Renal cortical epithelial cell (primary cell): ENCODE measurements at regions not wholly inside any gene's neighbourhood (a gene's known extent, or its start where the extent isn't known, plus 50 kb on each side); places are given as distances from the start of the nearest gene placed in this dataset.
"Not testable (repeated sequence)": the region's sequence is repeated elsewhere in the genome, so short reads cannot be mapped to it uniquely, and the experiment has no call there.

Source experiments
- DNase-seq: peaks from one replicate; pipeline ENCODE4 v3.0.0-alpha.2; 2011; ENCODE audit warnings: low read depth

- DNase-seq: no peak
Measured at GRCh38 chr2:150211164-150211631, 276.3 kb downstream of the RND3 start.

- no peak for DNase-seq
Measured at GRCh38 chr2:150209746-150210145, 277.7 kb downstream of the RND3 start.

GRCh38 chr2:150208689-150209088 is 278.8 kb downstream of the RND3 start:
- DNase-seq: no peak

- no peak for DNase-seq
Measured at GRCh38 chr2:150207979-150208378, 279.5 kb downstream of the RND3 start.

GRCh38 chr2:150204451-150204850 is 283.0 kb downstream of the RND3 start:
- DNase-seq: peak; percentile 87

GRCh38 chr2:150194816-150195215 is 292.7 kb downstream of the RND3 start:
- not testable (repeated sequence) for DNase-seq

- no peak for DNase-seq
Measured at GRCh38 chr2:150192701-150193100, 294.8 kb downstream of the RND3 start.

GRCh38 chr2:150191349-150191748 is 296.1 kb downstream of the RND3 start:
- DNase-seq: peak; percentile 82

- DNase-seq: no peak
Measured at GRCh38 chr2:150190546-150190945, 296.9 kb downstream of the RND3 start.

GRCh38 chr2:150188800-150189199 is 298.7 kb downstream of the RND3 start:
- DNase-seq: peak; percentile 49

GRCh38 chr2:150188177-150188576 is 299.3 kb downstream of the RND3 start:
- DNase-seq: peak; percentile 39

- DNase-seq: no peak
Measured at GRCh38 chr2:150182566-150183235, 304.8 kb downstream of the RND3 start.

GRCh38 chr2:150178591-150178990 is 308.9 kb downstream of the RND3 start:
- DNase-seq: no peak

- peak; percentile 33 for DNase-seq
Measured at GRCh38 chr2:150174971-150175421, 312.5 kb downstream of the RND3 start.

GRCh38 chr2:150174056-150174805 is 313.2 kb downstream of the RND3 start:
- DNase-seq: no peak

GRCh38 chr2:150171065-150171548 is 316.4 kb downstream of the RND3 start:
- DNase-seq: no peak

GRCh38 chr2:150169237-150169629 is 318.2 kb downstream of the RND3 start:
- peak; percentile 57 for DNase-seq

GRCh38 chr2:150168595-150169236 is 318.8 kb downstream of the RND3 start:
- DNase-seq: no peak

GRCh38 chr2:150167711-150168110 is 319.8 kb downstream of the RND3 start:
- DNase-seq: peak; percentile 60

GRCh38 chr2:150166313-150167051 is 321.0 kb downstream of the RND3 start:
- DNase-seq: peak; percentile 74

GRCh38 chr2:150165988-150166312 is 321.5 kb downstream of the RND3 start:
- DNase-seq: no peak

GRCh38 chr2:150165442-150165841 is 322.0 kb downstream of the RND3 start:
- DNase-seq: no peak
